Tibial nerve (tissue), 4 donors: ENCODE measurements at regions not wholly inside any gene's neighbourhood (a gene's known extent, or its start where the extent isn't known, plus 50 kb on each side); places are given as distances from the start of the nearest gene placed in this dataset.

Experiments
- EP300 ChIP-seq, 2 donors: sonication (generic); formaldehyde crosslinking; IDR thresholded peaks; one replicate each; pipeline ENCODE4 v1.6.1; 2017; ENCODE audit warnings: antibody characterized with exemption in 2 of 2, mild to moderate bottlenecking in 1 of 2
- POLR2A ChIP-seq, 2 donors: fragments of 450-650 bp; IDR thresholded peaks; one replicate each; pipeline ENCODE4 v1.6.1; 2017; ENCODE audit warnings: antibody characterized with exemption in 2 of 2, mild to moderate bottlenecking in 2 of 2, moderate library complexity in 2 of 2
- TF ChIP-seq, protein P1 (sequence below), 5 experiments: fragments of 200-600 bp in 3 of 5; fragments of 450-650 bp in 2 of 5; sonication (generic) in 3 of 5; IDR thresholded peaks; one replicate each; pipeline ENCODE4 v1.5.1; 2016 to 2019; ENCODE audit warnings: antibody characterized with exemption in 5 of 5, mild to moderate bottlenecking in 3 of 5, moderate library complexity in 2 of 5

DNA sequence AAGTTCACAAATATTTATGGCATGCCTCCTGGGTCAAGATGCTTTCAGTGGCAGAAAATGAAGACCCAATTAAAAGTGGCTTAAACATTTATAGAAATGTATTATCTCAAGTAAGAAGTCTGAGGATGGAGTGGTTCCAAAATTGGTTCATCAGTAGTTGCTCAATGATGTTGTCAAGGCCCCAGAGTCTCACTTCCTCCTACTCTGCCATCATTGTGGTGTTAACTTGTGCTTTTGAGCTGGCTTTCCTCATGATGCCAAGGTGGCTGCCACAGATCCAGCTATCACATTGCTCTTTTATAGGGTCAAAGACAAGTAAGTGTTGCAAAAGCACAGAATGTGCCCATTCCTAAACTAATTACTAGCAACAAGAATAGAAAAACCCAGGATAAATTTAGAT is 404.6 kb upstream of the NRP1 start:
- TF ChIP-seq, protein P1, sequence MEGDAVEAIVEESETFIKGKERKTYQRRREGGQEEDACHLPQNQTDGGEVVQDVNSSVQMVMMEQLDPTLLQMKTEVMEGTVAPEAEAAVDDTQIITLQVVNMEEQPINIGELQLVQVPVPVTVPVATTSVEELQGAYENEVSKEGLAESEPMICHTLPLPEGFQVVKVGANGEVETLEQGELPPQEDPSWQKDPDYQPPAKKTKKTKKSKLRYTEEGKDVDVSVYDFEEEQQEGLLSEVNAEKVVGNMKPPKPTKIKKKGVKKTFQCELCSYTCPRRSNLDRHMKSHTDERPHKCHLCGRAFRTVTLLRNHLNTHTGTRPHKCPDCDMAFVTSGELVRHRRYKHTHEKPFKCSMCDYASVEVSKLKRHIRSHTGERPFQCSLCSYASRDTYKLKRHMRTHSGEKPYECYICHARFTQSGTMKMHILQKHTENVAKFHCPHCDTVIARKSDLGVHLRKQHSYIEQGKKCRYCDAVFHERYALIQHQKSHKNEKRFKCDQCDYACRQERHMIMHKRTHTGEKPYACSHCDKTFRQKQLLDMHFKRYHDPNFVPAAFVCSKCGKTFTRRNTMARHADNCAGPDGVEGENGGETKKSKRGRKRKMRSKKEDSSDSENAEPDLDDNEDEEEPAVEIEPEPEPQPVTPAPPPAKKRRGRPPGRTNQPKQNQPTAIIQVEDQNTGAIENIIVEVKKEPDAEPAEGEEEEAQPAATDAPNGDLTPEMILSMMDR (IDR thresholded peaks at IDR 0.05), result no peak
- TF ChIP-seq POLR2A (IDR thresholded peaks at IDR 0.05) (no peak), EP300 (IDR thresholded peaks at IDR 0.05) (no peak)
